C4-2B (cell line): ENCODE measurements at regions not wholly inside any gene's neighbourhood (a gene's known extent, or its start where the extent isn't known, plus 50 kb on each side); places are given as distances from the start of the nearest gene placed in this dataset.

Experiments
- ZFX ChIP-seq: fragments of 450-650 bp; IDR thresholded peaks from 2 replicates; pipeline ENCODE4 v1.6.1; 2017
- TF ChIP-seq, protein P1 (sequence below): fragments of 450-650 bp; conservative IDR thresholded peaks from 2 replicates; pipeline ENCODE4 v1.5.1; 2017; ENCODE audit warnings: mild to moderate bottlenecking

DNA sequence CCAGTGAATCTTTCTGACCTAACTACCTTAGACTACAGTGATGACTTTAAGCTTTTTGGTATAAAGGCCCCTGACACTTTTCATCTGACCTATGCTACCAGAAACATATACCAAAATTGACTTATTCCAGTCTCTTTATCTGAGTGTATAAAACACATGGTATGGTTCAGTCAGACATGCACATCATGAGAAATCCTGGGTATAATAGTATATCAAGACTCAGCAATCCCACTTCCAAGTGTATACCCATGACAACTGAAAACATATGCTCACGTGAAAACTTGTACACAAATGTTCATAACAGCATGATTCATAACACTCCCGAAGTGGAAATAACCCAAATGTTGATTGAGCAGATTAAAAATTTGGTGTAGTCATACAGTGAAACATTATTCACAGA, 70.0 kb upstream of the RPRM start:
- TF ChIP-seq, protein P1, sequence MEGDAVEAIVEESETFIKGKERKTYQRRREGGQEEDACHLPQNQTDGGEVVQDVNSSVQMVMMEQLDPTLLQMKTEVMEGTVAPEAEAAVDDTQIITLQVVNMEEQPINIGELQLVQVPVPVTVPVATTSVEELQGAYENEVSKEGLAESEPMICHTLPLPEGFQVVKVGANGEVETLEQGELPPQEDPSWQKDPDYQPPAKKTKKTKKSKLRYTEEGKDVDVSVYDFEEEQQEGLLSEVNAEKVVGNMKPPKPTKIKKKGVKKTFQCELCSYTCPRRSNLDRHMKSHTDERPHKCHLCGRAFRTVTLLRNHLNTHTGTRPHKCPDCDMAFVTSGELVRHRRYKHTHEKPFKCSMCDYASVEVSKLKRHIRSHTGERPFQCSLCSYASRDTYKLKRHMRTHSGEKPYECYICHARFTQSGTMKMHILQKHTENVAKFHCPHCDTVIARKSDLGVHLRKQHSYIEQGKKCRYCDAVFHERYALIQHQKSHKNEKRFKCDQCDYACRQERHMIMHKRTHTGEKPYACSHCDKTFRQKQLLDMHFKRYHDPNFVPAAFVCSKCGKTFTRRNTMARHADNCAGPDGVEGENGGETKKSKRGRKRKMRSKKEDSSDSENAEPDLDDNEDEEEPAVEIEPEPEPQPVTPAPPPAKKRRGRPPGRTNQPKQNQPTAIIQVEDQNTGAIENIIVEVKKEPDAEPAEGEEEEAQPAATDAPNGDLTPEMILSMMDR: no peak
- TF ChIP-seq ZFX: no peak
